ENCODE measurements at regions not wholly inside any gene's neighbourhood (a gene's known extent, or its start where the extent isn't known, plus 50 kb on each side); places are given as distances from the start of the nearest gene placed in this dataset.

GRCh38 chr3:87696124-87697013, 362.4 kb downstream of the CGGBP1 start:
- TF ChIP-seq, protein P1, sequence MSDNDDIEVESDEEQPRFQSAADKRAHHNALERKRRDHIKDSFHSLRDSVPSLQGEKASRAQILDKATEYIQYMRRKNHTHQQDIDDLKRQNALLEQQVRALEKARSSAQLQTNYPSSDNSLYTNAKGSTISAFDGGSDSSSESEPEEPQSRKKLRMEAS (CRISPR knock-in tag; IDR thresholded peaks at IDR 0.05) = no peak
- no peak for TF ChIP-seq ZNF121 (CRISPR knock-in tag; conservative IDR thresholded peaks at IDR 0.05)
